Lower leg skin (tissue), 4 donors: ENCODE measurements at regions not wholly inside any gene's neighbourhood (a gene's known extent, or its start where the extent isn't known, plus 50 kb on each side); places are given as distances from the start of the nearest gene placed in this dataset.

Source experiments
- DNase-seq, 2 donors: peaks; one replicate each; pipeline ENCODE4 v3.0.0-alpha.2; 2019; ENCODE audit warnings: low spot score in 2 of 2
- H3K4me3 ChIP-seq: fragments of 200-600 bp; sonication (generic); 2 replicates; pipeline ENCODE4 v1.5.1; 2017; ENCODE audit warnings: mild to moderate bottlenecking, low read depth; ENCODE audit not compliant: poor library complexity, severe bottlenecking
- CTCF ChIP-seq, 3 donors: fragments of 450-650 bp; IDR thresholded peaks; one replicate each; pipeline ENCODE4 v1.5.1; 2016; ENCODE audit warnings: antibody characterized with exemption in 3 of 3, mild to moderate bottlenecking in 3 of 3, moderate library complexity in 2 of 3
- POLR2A ChIP-seq, 2 donors: fragments of 450-650 bp; IDR thresholded peaks; one replicate each; pipeline ENCODE4 v1.6.1; 2016 to 2017; ENCODE audit warnings: antibody characterized with exemption in 2 of 2, mild to moderate bottlenecking in 1 of 2, moderate library complexity in 1 of 2
- WGBS, 2 donors: methylation state at CpG; one replicate each; pipeline ENCODE4 v1.1.5; 2018; 5-methylcytosine and 5-hydroxymethylcytosine counted together
- intact Hi-C: fragments of 100-400 bp; cut with DNase I; formaldehyde crosslinking; loops from one replicate; pipeline ENCODE4 v1.15.0; 2023; ENCODE audit warnings: low total_unique reads

GRCh38 chr2:145587922-145588321 lies 1068.0 kb upstream of the ZEB2 start:
- no peak overlapping the region for H3K4me3 ChIP-seq
- intact Hi-C loops: no loop called here
- no peak for DNase-seq
- TF ChIP-seq POLR2A (IDR thresholded peaks at IDR 0.05) (no peak), CTCF (IDR thresholded peaks at IDR 0.05) (no peak)
- 93 to 94% methylated on average over 3 of the region's 3 CpGs for WGBS, 2 donors

GRCh38 chr2:145584353-145584752 lies 1064.4 kb upstream of the ZEB2 start:
- 34 to 46% methylated on average over 1 of the region's 1 CpG for WGBS, 2 donors
- no peak overlapping the region for H3K4me3 ChIP-seq
- DNase-seq: no peak
- TF ChIP-seq POLR2A (IDR thresholded peaks at IDR 0.05) (no peak), CTCF (IDR thresholded peaks at IDR 0.05) (no peak)
- intact Hi-C loops: no loop called here

GRCh38 chr2:145573608-145574007 lies 1053.7 kb upstream of the ZEB2 start:
- WGBS, 2 donors: 55 to 60% methylated on average over 5 of the region's 5 CpGs
- DNase-seq: no peak
- no peak for TF ChIP-seq POLR2A (IDR thresholded peaks at IDR 0.05)
- no peak for TF ChIP-seq CTCF (IDR thresholded peaks at IDR 0.05)
- intact Hi-C loops: no loop called here
- no peak overlapping the region for H3K4me3 ChIP-seq

- H3K4me3 ChIP-seq: no peak overlapping the region
- no peak for DNase-seq
- intact Hi-C loops: no loop called here
- TF ChIP-seq POLR2A (IDR thresholded peaks at IDR 0.05) (no peak), CTCF (IDR thresholded peaks at IDR 0.05) (no peak)
Observed at GRCh38 chr2:145572238-145572637, 1052.3 kb upstream of the ZEB2 start.

- no peak for DNase-seq
- WGBS, 2 donors: 57 to 68% methylated on average over 2 of the region's 2 CpGs
- no peak overlapping the region for H3K4me3 ChIP-seq
- intact Hi-C loops: no loop called here
- TF ChIP-seq CTCF (IDR thresholded peaks at IDR 0.05): no peak
- TF ChIP-seq POLR2A (IDR thresholded peaks at IDR 0.05): no peak
Observed at GRCh38 chr2:145569108-145569507, 1049.2 kb upstream of the ZEB2 start.

- intact Hi-C loops: no loop called here
- H3K4me3 ChIP-seq: no peak overlapping the region
- 49 to 54% methylated on average over 7 of the region's 7 CpGs for WGBS, 2 donors
- peak in 1 of 2 donors; percentile 20 for DNase-seq
- no peak for TF ChIP-seq CTCF (IDR thresholded peaks at IDR 0.05)
- TF ChIP-seq POLR2A (IDR thresholded peaks at IDR 0.05): no peak
Observed at GRCh38 chr2:145563741-145564615, 1044.1 kb upstream of the ZEB2 start.
